Fibroblast of lung (primary cell): ENCODE measurements at regions not wholly inside any gene's neighbourhood (a gene's known extent, or its start where the extent isn't known, plus 50 kb on each side); places are given as distances from the start of the nearest gene placed in this dataset.

Experiments
- EZH2 ChIP-seq: IDR thresholded peaks from 2 replicates; pipeline ENCODE4 v1.5.1; 2012; ENCODE audit warnings: low read length, control low read depth, mild to moderate bottlenecking; ENCODE audit errors: missing control alignments
- TF ChIP-seq, protein P1 (sequence below), 2 donors: IDR thresholded peaks in 1 of 2; conservative IDR thresholded peaks in 1 of 2; 1 replicate in 1 of 2; 2 replicates in 1 of 2; pipeline ENCODE4 v1.5.1; 2011 to 2012; ENCODE audit warnings: low read length in 2 of 2, control low read depth in 1 of 2, inconsistent platforms in 1 of 2, low read depth in 1 of 2, mild to moderate bottlenecking in 1 of 2

- TF ChIP-seq, protein P1, sequence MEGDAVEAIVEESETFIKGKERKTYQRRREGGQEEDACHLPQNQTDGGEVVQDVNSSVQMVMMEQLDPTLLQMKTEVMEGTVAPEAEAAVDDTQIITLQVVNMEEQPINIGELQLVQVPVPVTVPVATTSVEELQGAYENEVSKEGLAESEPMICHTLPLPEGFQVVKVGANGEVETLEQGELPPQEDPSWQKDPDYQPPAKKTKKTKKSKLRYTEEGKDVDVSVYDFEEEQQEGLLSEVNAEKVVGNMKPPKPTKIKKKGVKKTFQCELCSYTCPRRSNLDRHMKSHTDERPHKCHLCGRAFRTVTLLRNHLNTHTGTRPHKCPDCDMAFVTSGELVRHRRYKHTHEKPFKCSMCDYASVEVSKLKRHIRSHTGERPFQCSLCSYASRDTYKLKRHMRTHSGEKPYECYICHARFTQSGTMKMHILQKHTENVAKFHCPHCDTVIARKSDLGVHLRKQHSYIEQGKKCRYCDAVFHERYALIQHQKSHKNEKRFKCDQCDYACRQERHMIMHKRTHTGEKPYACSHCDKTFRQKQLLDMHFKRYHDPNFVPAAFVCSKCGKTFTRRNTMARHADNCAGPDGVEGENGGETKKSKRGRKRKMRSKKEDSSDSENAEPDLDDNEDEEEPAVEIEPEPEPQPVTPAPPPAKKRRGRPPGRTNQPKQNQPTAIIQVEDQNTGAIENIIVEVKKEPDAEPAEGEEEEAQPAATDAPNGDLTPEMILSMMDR (conservative IDR thresholded peaks at IDR 0.05 in 1 of 2, IDR thresholded peaks at IDR 0.05 in 1 of 2; ENCODE audit: low read depth in 1 of 2, low read length in 2 of 2), result no peak
- no peak for TF ChIP-seq EZH2
Observed at GRCh38 chr1:193472430-193472829, 286.0 kb upstream of the B3GALT2 start.
